IMR-90 (cell line): ENCODE measurements at regions not wholly inside any gene's neighbourhood (a gene's known extent, or its start where the extent isn't known, plus 50 kb on each side); places are given as distances from the start of the nearest gene placed in this dataset.

ENCODE experiments used
- ATAC-seq: fragments of 200-7000 bp; cut with Tn5 transposase; 2 replicates; pipeline ENCODE4 v1.9.1; 2020; ENCODE audit warnings: low read depth, mild to moderate bottlenecking, moderate library complexity
- BruUV-seq: library from RNA; stranded (reverse); fragments of 400-500 nt; replicated peaks from 2 replicates; lab custom pipeline; 2021; lab: Mats Ljungman, UMichigan
- CTCF ChIA-PET: fragments of 300-600 bp; formaldehyde crosslinking; extraction: SDS; loops from one replicate; lab custom pipeline; 2021; ENCODE audit warnings: antibody characterized with exemption; lab: Yijun Ruan, JAX
- POLR2A ChIA-PET: fragments of 300-600 bp; sonication (Branson Sonifier 250); formaldehyde crosslinking; loops from one replicate; lab custom pipeline; 2022; ENCODE audit warnings: antibody characterized with exemption; ENCODE audit not compliant: unreplicated experiment; lab: Charles Lee
- DNase-seq: peaks from one replicate; pipeline ENCODE4 v3.0.0; 2013
- H2AFZ ChIP-seq: replicated peaks from 2 replicates; pipeline ENCODE3; 2013; ENCODE audit warnings: low read length, mild to moderate bottlenecking; ENCODE audit not compliant: poor library complexity
- H2AK5ac ChIP-seq: 2 replicates; pipeline ENCODE4 v1.6.1; 2013; ENCODE audit warnings: low read depth, low read length, inconsistent platforms
- H2AK9ac ChIP-seq: replicated peaks from 2 replicates; pipeline ENCODE3; 2013; ENCODE audit warnings: mild to moderate bottlenecking, low read depth, low read length, moderate library complexity; ENCODE audit not compliant: poor library complexity
- H2BK120ac ChIP-seq: 2 replicates; pipeline ENCODE4 v1.6.1; 2013; ENCODE audit warnings: low read depth, low read length, inconsistent platforms
- H2BK15ac ChIP-seq: 3 replicates; pipeline ENCODE4 v1.6.1; 2013; ENCODE audit warnings: low read depth, low read length, inconsistent platforms
- H2BK20ac ChIP-seq: 2 replicates; pipeline ENCODE4 v1.6.1; 2013; ENCODE audit warnings: low read depth, mild to moderate bottlenecking, inconsistent platforms, low read length, moderate library complexity
- H2BK5ac ChIP-seq: 2 replicates; pipeline ENCODE4 v1.6.1; 2013; ENCODE audit warnings: mild to moderate bottlenecking, low read depth, low read length, inconsistent platforms; ENCODE audit not compliant: poor library complexity, severe bottlenecking
- H3K14ac ChIP-seq: replicated peaks from 2 replicates; pipeline ENCODE4 v1.6.1; 2013; ENCODE audit warnings: low read depth, low read length, inconsistent platforms
- H3K18ac ChIP-seq: 2 replicates; pipeline ENCODE4 v1.6.1; 2013; ENCODE audit warnings: low read depth, low read length, control low read depth
- H3K23ac ChIP-seq: 2 replicates; pipeline ENCODE4 v1.6.1; 2013; ENCODE audit warnings: low read depth, low read length, inconsistent platforms
- H3K27ac ChIP-seq: 2 replicates; pipeline ENCODE4 v1.5.1; 2013; ENCODE audit warnings: mild to moderate bottlenecking, control low read depth, low read length; ENCODE audit not compliant: insufficient read depth
- H3K27me3 ChIP-seq: 2 replicates; pipeline ENCODE4 v1.6.1; 2013; ENCODE audit warnings: low read length; ENCODE audit not compliant: control insufficient read depth, insufficient read depth
- H3K36me3 ChIP-seq: 2 replicates; pipeline ENCODE4 v1.6.1; 2013; ENCODE audit warnings: low read length, mixed read lengths; ENCODE audit not compliant: control insufficient read depth, insufficient read depth
- H3K4ac ChIP-seq: 2 replicates; pipeline ENCODE4 v1.6.1; 2013; ENCODE audit warnings: low read depth, low read length, inconsistent platforms
- H3K4me1 ChIP-seq: 2 replicates; pipeline ENCODE4 v1.6.1; 2013; ENCODE audit warnings: low read length, mixed read lengths; ENCODE audit not compliant: control insufficient read depth, insufficient read depth
- H3K4me2 ChIP-seq: 2 replicates; pipeline ENCODE4 v1.6.1; 2013; ENCODE audit warnings: low read depth, mild to moderate bottlenecking, control low read depth, low read length, moderate library complexity
- H3K4me3 ChIP-seq: 2 replicates; pipeline ENCODE4 v1.5.1; 2013; ENCODE audit warnings: low read depth, mild to moderate bottlenecking, control low read depth, low read length, moderate library complexity; ENCODE audit not compliant: insufficient read depth
- H3K56ac ChIP-seq: 2 replicates; pipeline ENCODE4 v1.6.1; 2013; ENCODE audit warnings: low read length, inconsistent platforms; ENCODE audit not compliant: insufficient read depth; ENCODE audit errors: extremely low read depth
- H3K79me1 ChIP-seq, 2 experiments: 2 replicates each; pipeline ENCODE4 v1.6.1; 2013; ENCODE audit warnings: low read length in 2 of 2, inconsistent platforms in 1 of 2, low read depth in 1 of 2
- H3K9ac ChIP-seq: 2 replicates; pipeline ENCODE4 v1.6.1; 2013; ENCODE audit warnings: low read depth, low read length, control low read depth
- H3K9me1 ChIP-seq: 2 replicates; pipeline ENCODE4 v1.6.1; 2013; ENCODE audit warnings: low read length, inconsistent platforms; ENCODE audit not compliant: insufficient read depth
- H3K9me3 ChIP-seq: 2 replicates; pipeline ENCODE4 v1.6.1; 2013; ENCODE audit warnings: low read length; ENCODE audit not compliant: control insufficient read depth, insufficient read depth
- H4K20me1 ChIP-seq: 2 replicates; pipeline ENCODE4 v1.6.1; 2013; ENCODE audit warnings: low read length, inconsistent platforms; ENCODE audit not compliant: insufficient read depth
- H4K5ac ChIP-seq: 2 replicates; pipeline ENCODE4 v1.6.1; 2013; ENCODE audit warnings: mild to moderate bottlenecking, low read depth, low read length, control low read depth
- H4K8ac ChIP-seq, 2 experiments: 2 replicates each; pipeline ENCODE4 v1.6.1; 2013; ENCODE audit warnings: low read depth in 2 of 2, low read length in 2 of 2, control low read depth in 1 of 2, inconsistent platforms in 1 of 2
- H4K91ac ChIP-seq: 2 replicates; pipeline ENCODE4 v1.6.1; 2013; ENCODE audit warnings: low read depth, low read length, inconsistent platforms; ENCODE audit not compliant: insufficient read depth
- BHLHE40 ChIP-seq: fragments of 150-350 bp; IDR thresholded peaks from 2 replicates; pipeline ENCODE4 v1.6.1; 2016; ENCODE audit warnings: mild to moderate bottlenecking, low read depth, low read length
- ELK1 ChIP-seq: fragments of 150-350 bp; IDR thresholded peaks from 2 replicates; pipeline ENCODE4 v1.6.1; 2016; ENCODE audit warnings: low read depth, mild to moderate bottlenecking, low read length, moderate library complexity, borderline replicate concordance
- FOS ChIP-seq: fragments of 150-350 bp; IDR thresholded peaks from 2 replicates; pipeline ENCODE4 v1.6.1; 2016; ENCODE audit warnings: low read depth, low read length
- MAZ ChIP-seq: IDR thresholded peaks from 2 replicates; pipeline ENCODE4 v1.6.1; 2012; ENCODE audit warnings: low read depth, mild to moderate bottlenecking, low read length, improper control_type of control experiment, moderate library complexity, borderline replicate concordance
- MXI1 ChIP-seq: IDR thresholded peaks from 2 replicates; pipeline ENCODE4 v1.6.1; 2012; ENCODE audit warnings: low read depth, mild to moderate bottlenecking, low read length, moderate library complexity, borderline replicate concordance
- NFE2L2 ChIP-seq: fragments of 150-350 bp; IDR thresholded peaks from 2 replicates; pipeline ENCODE4 v1.6.1; 2016; ENCODE audit warnings: low read depth, mild to moderate bottlenecking, low read length
- POLR2A ChIP-seq: IDR thresholded peaks from 2 replicates; pipeline ENCODE4 v1.6.1; 2012; ENCODE audit warnings: mild to moderate bottlenecking, low read depth, low read length
- RAD21 ChIP-seq: IDR thresholded peaks from 2 replicates; pipeline ENCODE4 v1.6.1; 2012; ENCODE audit warnings: low read length, improper control_type of control experiment
- RCOR1 ChIP-seq: IDR thresholded peaks from 2 replicates; pipeline ENCODE4 v1.6.1; 2012; ENCODE audit warnings: mild to moderate bottlenecking, low read length, improper control_type of control experiment; ENCODE audit not compliant: insufficient replicate concordance
- RFX5 ChIP-seq: IDR thresholded peaks from 2 replicates; pipeline ENCODE4 v1.8.0; 2012; ENCODE audit warnings: low read depth, mild to moderate bottlenecking, low read length, moderate library complexity
- WGBS, 2 experiments: methylation state at CpG; one replicate each; pipeline versions ENCODE4 v1.1.5 to v1.1.7; 2013; ENCODE audit warnings: missing lambda C conversion rate in 2 of 2; ENCODE audit not compliant: insufficient read length in 1 of 2; ENCODE audit errors: extremely low coverage in 2 of 2; 5-methylcytosine and 5-hydroxymethylcytosine counted together
- dilution Hi-C: fragments of 300-500 bp; cut with HindIII; formaldehyde crosslinking; loops from one replicate; pipeline ENCODE4 v1.14.3; 2018; ENCODE audit warnings: low sequenced_read_pairs; ENCODE audit not compliant: unreplicated experiment
- in situ Hi-C: fragments of 300-500 bp; cut with MboI; formaldehyde crosslinking; loops from 3 replicates; pipeline ENCODE4 v1.14.3; 2019; ENCODE audit warnings: low sequenced_read_pairs, inconsistent platforms, mixed read lengths
- intact Hi-C: fragments of 100-400 bp; cut with micrococcal nuclease; formaldehyde crosslinking; loops from 2 replicates; pipeline ENCODE4 v1.10.0; 2022
- TF ChIP-seq, protein P1 (sequence below): conservative IDR thresholded peaks from 2 replicates; pipeline ENCODE4 v1.5.1; 2012; ENCODE audit warnings: mild to moderate bottlenecking, low read depth, low read length, improper control_type of control experiment

DNA sequence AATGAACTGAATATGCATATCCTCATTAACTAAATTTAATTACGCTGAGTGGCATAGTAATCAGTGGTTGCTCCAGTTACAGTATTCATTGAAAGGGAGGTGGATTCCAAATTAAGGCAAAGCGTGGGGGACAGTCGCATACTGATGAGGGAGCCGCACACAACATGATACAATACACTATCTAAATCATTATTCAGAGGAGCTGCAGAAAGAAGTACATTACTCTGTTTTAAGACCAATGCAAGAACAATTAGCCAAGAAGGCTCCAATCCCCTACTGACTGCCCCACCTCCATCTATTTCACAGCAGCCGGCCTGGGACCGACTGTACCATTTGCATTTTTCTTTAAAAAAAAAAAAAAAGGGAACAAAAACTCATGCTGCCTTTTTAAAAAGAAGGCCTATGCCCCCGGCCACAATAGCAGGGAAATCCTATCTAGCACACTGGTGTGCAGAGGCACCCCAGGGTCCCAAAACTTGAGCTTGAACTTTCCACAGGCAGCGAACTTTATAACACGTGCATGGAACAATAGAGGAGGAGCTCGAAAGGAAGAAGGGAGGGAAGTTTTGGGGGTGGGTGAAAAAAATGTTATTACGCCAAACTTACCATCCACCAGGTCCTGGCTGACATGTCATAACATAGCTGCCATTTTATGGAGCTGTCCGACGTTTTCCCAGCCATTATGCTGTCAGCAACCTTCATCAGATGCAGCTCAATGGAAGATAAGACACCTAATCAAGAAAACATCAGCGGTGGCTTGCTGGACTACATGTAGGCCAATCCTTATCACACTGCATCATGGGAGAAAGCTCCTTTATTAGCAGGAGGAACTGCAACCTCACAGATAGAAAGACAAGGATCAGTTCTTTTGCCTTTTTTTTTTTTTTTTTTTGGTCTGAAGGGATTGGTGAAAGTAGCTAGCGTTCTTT is 161.6 kb downstream of the ZDHHC21 start:
- Histone ChIP-seq H3K36me3 (no peaks in the 10 kb centered on the region), H3K27ac (no peak overlapping the region), H4K5ac (no peak overlapping the region), H2BK20ac (no peak overlapping the region), H3K9me3 (no peaks in the 10 kb centered on the region), H3K4ac (no peak overlapping the region), H3K18ac (no peak overlapping the region), H3K4me2 (no peak overlapping the region), H2AK9ac (no peak overlapping the region), H4K20me1 (no peaks in the 10 kb centered on the region), H4K91ac (no peak overlapping the region), H3K27me3 (peaks cover 9% of the 10 kb centered on the region), H2BK5ac (no peak overlapping the region), H3K9me1 (no peaks in the 10 kb centered on the region), H3K14ac (no peak overlapping the region), H2BK15ac (no peak overlapping the region), H3K23ac (no peak overlapping the region), H2BK120ac (no peak overlapping the region), H3K79me1 (no peaks in the 10 kb centered on the region), H3K4me3 (no peak overlapping the region), H3K4me1 (no peaks in the 10 kb centered on the region), H3K56ac (no peak overlapping the region), H2AK5ac (no peak overlapping the region), H3K9ac (no peak overlapping the region), H2AFZ (no peak overlapping the region), H4K8ac (no peak overlapping the region)
- 61% methylated on average over 3 of the region's 15 CpGs; no CpG with 5 or more reads in 1 of the 2 experiments for WGBS, 2 experiments
- POLR2A ChIA-PET = no interaction called here
- ATAC-seq (no peak), DNase-seq (no peak)
- in situ Hi-C loops = no loop called here
- no peak for TF ChIP-seq RAD21
- no peak for TF ChIP-seq MAZ
- TF ChIP-seq ELK1 = no peak
- TF ChIP-seq, protein P1, sequence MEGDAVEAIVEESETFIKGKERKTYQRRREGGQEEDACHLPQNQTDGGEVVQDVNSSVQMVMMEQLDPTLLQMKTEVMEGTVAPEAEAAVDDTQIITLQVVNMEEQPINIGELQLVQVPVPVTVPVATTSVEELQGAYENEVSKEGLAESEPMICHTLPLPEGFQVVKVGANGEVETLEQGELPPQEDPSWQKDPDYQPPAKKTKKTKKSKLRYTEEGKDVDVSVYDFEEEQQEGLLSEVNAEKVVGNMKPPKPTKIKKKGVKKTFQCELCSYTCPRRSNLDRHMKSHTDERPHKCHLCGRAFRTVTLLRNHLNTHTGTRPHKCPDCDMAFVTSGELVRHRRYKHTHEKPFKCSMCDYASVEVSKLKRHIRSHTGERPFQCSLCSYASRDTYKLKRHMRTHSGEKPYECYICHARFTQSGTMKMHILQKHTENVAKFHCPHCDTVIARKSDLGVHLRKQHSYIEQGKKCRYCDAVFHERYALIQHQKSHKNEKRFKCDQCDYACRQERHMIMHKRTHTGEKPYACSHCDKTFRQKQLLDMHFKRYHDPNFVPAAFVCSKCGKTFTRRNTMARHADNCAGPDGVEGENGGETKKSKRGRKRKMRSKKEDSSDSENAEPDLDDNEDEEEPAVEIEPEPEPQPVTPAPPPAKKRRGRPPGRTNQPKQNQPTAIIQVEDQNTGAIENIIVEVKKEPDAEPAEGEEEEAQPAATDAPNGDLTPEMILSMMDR = no peak
- no peak for TF ChIP-seq RCOR1
- TF ChIP-seq BHLHE40 = no peak
- no peak for TF ChIP-seq POLR2A
- TF ChIP-seq RFX5 = no peak
- TF ChIP-seq MXI1 = no peak
- TF ChIP-seq FOS = no peak
- TF ChIP-seq NFE2L2 = no peak
- BruUV-seq = no TSS peak
- intact Hi-C loops = no loop called here
- dilution Hi-C loops = no loop called here
- CTCF ChIA-PET = interaction anchor here (0.9 kb wide), 1 partner anchor 8 kb away, joined by 3 read pairs; no protein-coding TSS in a partner anchor
